ENCODE measurements at regions not wholly inside any gene's neighbourhood (a gene's known extent, or its start where the extent isn't known, plus 50 kb on each side); places are given as distances from the start of the nearest gene placed in this dataset.

DNA sequence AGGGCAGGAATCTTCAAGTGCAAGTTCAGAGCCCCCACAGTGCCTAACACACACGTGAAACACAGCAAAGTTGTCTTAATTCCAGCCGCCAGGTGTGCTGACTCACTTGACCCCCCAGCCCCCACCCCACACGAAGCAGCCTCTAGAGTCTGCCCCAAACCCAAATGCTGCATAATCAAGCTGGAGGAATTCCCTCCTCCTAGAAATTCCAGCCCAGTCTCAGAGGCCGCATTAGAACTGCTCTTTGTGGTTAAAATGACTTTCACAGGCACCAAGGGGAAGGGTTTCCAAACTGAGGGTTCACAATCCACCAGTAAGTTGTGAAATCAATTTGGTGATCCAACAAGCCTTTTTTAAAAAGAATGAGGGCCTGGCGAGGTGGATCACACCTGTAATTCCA is 67.0 kb upstream of the PLXNA4 start:
- TF ChIP-seq, protein P1, sequence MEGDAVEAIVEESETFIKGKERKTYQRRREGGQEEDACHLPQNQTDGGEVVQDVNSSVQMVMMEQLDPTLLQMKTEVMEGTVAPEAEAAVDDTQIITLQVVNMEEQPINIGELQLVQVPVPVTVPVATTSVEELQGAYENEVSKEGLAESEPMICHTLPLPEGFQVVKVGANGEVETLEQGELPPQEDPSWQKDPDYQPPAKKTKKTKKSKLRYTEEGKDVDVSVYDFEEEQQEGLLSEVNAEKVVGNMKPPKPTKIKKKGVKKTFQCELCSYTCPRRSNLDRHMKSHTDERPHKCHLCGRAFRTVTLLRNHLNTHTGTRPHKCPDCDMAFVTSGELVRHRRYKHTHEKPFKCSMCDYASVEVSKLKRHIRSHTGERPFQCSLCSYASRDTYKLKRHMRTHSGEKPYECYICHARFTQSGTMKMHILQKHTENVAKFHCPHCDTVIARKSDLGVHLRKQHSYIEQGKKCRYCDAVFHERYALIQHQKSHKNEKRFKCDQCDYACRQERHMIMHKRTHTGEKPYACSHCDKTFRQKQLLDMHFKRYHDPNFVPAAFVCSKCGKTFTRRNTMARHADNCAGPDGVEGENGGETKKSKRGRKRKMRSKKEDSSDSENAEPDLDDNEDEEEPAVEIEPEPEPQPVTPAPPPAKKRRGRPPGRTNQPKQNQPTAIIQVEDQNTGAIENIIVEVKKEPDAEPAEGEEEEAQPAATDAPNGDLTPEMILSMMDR (IDR thresholded peaks at IDR 0.05; ENCODE audit: low read length), result no peak
- no peak for TF ChIP-seq EZH2 (optimal IDR thresholded peaks at IDR 0.05; ENCODE audit: low read depth, low read length)
- TF ChIP-seq EZH2phosphoT487 (IDR thresholded peaks at IDR 0.05; ENCODE audit: low read length), result no peak

Measured in MM.1S (cell line).